Inferior parietal cortex (tissue), 1 donor: ENCODE measurements at regions not wholly inside any gene's neighbourhood (a gene's known extent, or its start where the extent isn't known, plus 50 kb on each side); places are given as distances from the start of the nearest gene placed in this dataset.

Experiments used
- DNase-seq: peaks from one replicate; pipeline ENCODE4 v3.0.0-alpha.2; 2016; ENCODE audit errors: extremely low spot score

GRCh38 chr2:189369566-189369965 is 71.7 kb upstream of the WDR75 start:
- DNase-seq = no peak

DNA sequence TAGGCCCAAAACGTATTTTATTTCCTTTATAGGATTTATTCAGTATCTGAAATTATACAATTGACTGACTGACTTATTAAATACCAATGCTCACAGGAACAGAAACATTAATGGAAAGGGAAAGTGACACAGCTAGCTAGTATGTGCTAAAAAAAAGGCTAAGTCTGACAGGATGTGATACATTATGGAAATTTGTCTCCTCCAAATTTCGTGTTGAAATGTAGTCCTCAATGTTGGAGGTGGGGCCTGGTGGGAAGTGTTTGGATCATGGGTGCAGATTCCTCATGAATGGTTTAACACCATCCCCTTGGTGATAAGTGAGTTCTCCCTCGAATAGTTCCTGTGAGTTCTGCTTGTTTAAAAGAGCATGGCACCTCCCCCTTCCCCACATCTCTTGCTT is 70.6 kb upstream of the WDR75 start:
- no peak for DNase-seq

DNA sequence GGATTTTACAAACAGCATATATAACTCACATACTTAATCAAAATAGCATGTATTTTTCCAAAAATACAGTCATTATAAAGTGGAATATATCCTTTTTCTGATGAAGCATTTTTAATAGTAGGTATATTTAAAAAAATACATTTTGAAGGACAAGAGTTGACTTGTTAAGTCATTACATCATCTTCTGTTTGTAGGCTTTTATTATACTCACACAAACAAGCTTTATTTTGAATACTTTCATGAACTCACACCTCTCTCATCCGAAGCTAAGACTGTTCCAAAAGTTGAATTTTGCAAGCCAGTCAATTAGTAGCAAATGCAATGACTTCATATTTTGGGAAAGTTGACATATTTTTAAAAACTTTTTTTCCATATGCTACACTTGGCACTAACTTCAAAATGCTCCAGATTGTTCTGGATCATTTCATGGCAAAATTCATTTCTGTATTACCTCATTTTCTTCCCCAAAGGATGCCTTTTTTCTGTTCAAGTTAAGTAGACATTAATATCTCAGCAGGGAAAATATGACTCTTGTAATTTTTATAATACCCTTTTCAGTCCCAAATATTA is 68.5 kb upstream of the WDR75 start:
- DNase-seq = peak; percentile 12

GRCh38 chr2:189374481-189374880 is 66.8 kb upstream of the WDR75 start:
- DNase-seq = no peak

GRCh38 chr2:189375842-189376241 is 65.4 kb upstream of the WDR75 start:
- DNase-seq = no peak

GRCh38 chr2:189379287-189379630 is 62.0 kb upstream of the WDR75 start:
- no peak for DNase-seq

- DNase-seq = no peak
Measured at GRCh38 chr2:189379731-189380261, 61.5 kb upstream of the WDR75 start.

- DNase-seq = no peak
Measured at GRCh38 chr2:189382668-189383067, 58.6 kb upstream of the WDR75 start.

- DNase-seq = no peak
Measured at GRCh38 chr2:189386741-189387140, 54.5 kb upstream of the WDR75 start.

DNA sequence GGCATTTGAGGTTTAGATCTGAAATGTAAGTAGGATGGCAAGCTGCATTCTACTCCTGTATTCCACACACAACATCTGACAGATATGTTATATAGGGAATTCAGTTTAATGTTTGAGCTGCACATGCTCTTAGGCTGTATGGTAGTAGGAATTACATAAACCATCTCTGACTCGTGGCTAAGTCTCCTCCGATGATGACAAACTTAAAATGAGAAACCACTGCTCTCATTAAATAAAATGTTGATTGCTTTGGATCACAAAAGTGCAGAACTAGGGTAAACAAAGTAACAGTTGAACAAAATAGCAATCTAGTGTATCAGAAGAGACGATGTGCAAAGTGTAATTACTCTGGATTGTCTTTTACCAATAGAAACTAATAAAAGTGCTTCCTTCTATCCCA is 50.1 kb upstream of the WDR75 start:
- no peak for DNase-seq
